ENCODE measurements at regions not wholly inside any gene's neighbourhood (a gene's known extent, or its start where the extent isn't known, plus 50 kb on each side); places are given as distances from the start of the nearest gene placed in this dataset.

- no peak for TF ChIP-seq ZNF550 (CRISPR knock-in tag; IDR thresholded peaks at IDR 0.05; ENCODE audit: borderline replicate concordance)
- no peak for TF ChIP-seq SIX4 (CRISPR knock-in tag; IDR thresholded peaks at IDR 0.05)
These were observed 297.3 kb downstream of the ASMT start for GRCh38 chrX:1912193-1912592.

All from HepG2 (cell line).